A673 (cell line): ENCODE measurements at regions not wholly inside any gene's neighbourhood (a gene's known extent, or its start where the extent isn't known, plus 50 kb on each side); places are given as distances from the start of the nearest gene placed in this dataset.

Experiments
- EZH2 ChIP-seq: fragments of 200-600 bp; sonication (generic); IDR thresholded peaks from 2 replicates; pipeline ENCODE4 v1.6.1; 2017; ENCODE audit warnings: borderline replicate concordance, low read depth, mild to moderate bottlenecking, mixed read lengths, antibody characterized with exemption, low read length; ENCODE audit not compliant: poor library complexity, severe bottlenecking
- TF ChIP-seq, protein P1 (sequence below): fragments of 300-800, 200-600 bp; sonication (generic); conservative IDR thresholded peaks from 2 replicates; pipeline ENCODE4 v1.5.1; 2017; ENCODE audit warnings: low read depth, mild to moderate bottlenecking, antibody characterized with exemption, low read length, moderate library complexity, mixed read lengths

DNA sequence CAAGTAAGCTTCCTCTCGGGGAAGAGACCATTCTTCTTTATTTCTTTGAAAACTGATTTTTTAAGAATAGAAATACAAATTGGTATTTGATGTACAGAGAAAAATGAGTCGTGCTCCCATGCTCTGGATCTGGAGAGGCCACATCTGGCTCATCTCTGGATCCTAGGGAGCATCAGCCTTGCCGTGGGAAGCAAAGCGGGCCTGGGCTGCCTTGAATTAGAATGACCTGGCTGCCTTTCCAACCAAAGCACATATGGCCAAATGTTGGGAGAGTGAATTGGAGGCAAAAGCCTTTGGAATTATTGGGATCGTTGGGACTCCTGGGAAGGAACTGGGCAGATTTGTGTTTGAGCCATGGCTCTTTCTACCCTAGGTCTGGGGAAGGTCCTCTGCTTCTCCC is 80.0 kb downstream of the SLC25A47 start:
- TF ChIP-seq, protein P1, sequence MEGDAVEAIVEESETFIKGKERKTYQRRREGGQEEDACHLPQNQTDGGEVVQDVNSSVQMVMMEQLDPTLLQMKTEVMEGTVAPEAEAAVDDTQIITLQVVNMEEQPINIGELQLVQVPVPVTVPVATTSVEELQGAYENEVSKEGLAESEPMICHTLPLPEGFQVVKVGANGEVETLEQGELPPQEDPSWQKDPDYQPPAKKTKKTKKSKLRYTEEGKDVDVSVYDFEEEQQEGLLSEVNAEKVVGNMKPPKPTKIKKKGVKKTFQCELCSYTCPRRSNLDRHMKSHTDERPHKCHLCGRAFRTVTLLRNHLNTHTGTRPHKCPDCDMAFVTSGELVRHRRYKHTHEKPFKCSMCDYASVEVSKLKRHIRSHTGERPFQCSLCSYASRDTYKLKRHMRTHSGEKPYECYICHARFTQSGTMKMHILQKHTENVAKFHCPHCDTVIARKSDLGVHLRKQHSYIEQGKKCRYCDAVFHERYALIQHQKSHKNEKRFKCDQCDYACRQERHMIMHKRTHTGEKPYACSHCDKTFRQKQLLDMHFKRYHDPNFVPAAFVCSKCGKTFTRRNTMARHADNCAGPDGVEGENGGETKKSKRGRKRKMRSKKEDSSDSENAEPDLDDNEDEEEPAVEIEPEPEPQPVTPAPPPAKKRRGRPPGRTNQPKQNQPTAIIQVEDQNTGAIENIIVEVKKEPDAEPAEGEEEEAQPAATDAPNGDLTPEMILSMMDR, result no peak
- no peak for TF ChIP-seq EZH2
